Mesenchymal stem cell (in vitro differentiated cells and primary cell): ENCODE measurements at regions not wholly inside any gene's neighbourhood (a gene's known extent, or its start where the extent isn't known, plus 50 kb on each side); places are given as distances from the start of the nearest gene placed in this dataset.
"Not testable (repeated sequence)": the region's sequence is repeated elsewhere in the genome, so short reads cannot be mapped to it uniquely, and the experiment has no call there.

Source experiments
- DNase-seq: peaks from one replicate; pipeline ENCODE4 v3.0.0-alpha.2; 2013
- H2AFZ ChIP-seq: one replicate; pipeline ENCODE4 v1.6.1; 2013; ENCODE audit warnings: low read depth, mild to moderate bottlenecking, control low read depth, inconsistent platforms, low read length, moderate library complexity
- H2AK5ac ChIP-seq: 2 replicates; pipeline ENCODE4 v1.6.1; 2013; ENCODE audit warnings: low read length, moderate library complexity, mild to moderate bottlenecking, inconsistent platforms; ENCODE audit not compliant: severe bottlenecking
- H2BK120ac ChIP-seq: one replicate; pipeline ENCODE4 v1.6.1; 2013; ENCODE audit warnings: low read depth, mild to moderate bottlenecking, inconsistent platforms, low read length, moderate library complexity
- H2BK12ac ChIP-seq, 2 experiments: one replicate each; pipeline ENCODE4 v1.6.1; 2013; ENCODE audit warnings: inconsistent platforms in 2 of 2, low read length in 2 of 2, mild to moderate bottlenecking in 2 of 2, moderate library complexity in 2 of 2, control low read depth in 1 of 2
- H2BK15ac ChIP-seq: one replicate; pipeline ENCODE4 v1.6.1; 2013; ENCODE audit warnings: mild to moderate bottlenecking, low read depth, inconsistent platforms; ENCODE audit not compliant: poor library complexity, severe bottlenecking
- H2BK5ac ChIP-seq: 2 replicates; pipeline ENCODE4 v1.6.1; 2013; ENCODE audit warnings: low read depth, mild to moderate bottlenecking, low read length, control low read depth, inconsistent platforms; ENCODE audit not compliant: poor library complexity, severe bottlenecking
- H3K14ac ChIP-seq, 2 experiments: one replicate each; pipeline ENCODE4 v1.6.1; 2013; ENCODE audit warnings: inconsistent platforms in 2 of 2, low read length in 2 of 2, control low read depth in 1 of 2, mild to moderate bottlenecking in 1 of 2, moderate library complexity in 1 of 2
- H3K18ac ChIP-seq, 2 experiments: one replicate each; pipeline ENCODE4 v1.6.1; 2013; ENCODE audit warnings: inconsistent platforms in 2 of 2, low read length in 2 of 2, control low read depth in 1 of 2, low read depth in 1 of 2, mild to moderate bottlenecking in 1 of 2
- H3K23ac ChIP-seq, 2 experiments: one replicate each; pipeline ENCODE4 v1.6.1; 2013; ENCODE audit warnings: inconsistent platforms in 2 of 2, low read length in 2 of 2, mild to moderate bottlenecking in 2 of 2, moderate library complexity in 2 of 2, control low read depth in 1 of 2
- H3K27ac ChIP-seq: 2 replicates; pipeline ENCODE4 v1.5.1; 2013; ENCODE audit warnings: mild to moderate bottlenecking, moderate library complexity, low read length, control low read depth, inconsistent platforms; ENCODE audit not compliant: poor library complexity, severe bottlenecking
- H3K27me3 ChIP-seq, 2 experiments: 2 replicates each; pipeline versions ENCODE4 v1.6.1 to v1.7.0; 2013; ENCODE audit warnings: low read length in 2 of 2, mild to moderate bottlenecking in 2 of 2, moderate library complexity in 2 of 2, control low read depth in 1 of 2, inconsistent platforms in 1 of 2; ENCODE audit not compliant: control insufficient read depth in 1 of 2, insufficient read depth in 1 of 2
- H3K36me3 ChIP-seq, 2 experiments: 2 replicates each; pipeline versions ENCODE4 v1.6.1 to v1.7.0; 2013; ENCODE audit warnings: low read length in 2 of 2, control low read depth in 1 of 2, inconsistent platforms in 1 of 2, low read depth in 1 of 2, mild to moderate bottlenecking in 1 of 2; ENCODE audit not compliant: insufficient read depth in 2 of 2, control insufficient read depth in 1 of 2
- H3K4ac ChIP-seq, 2 experiments: one replicate each; pipeline ENCODE4 v1.6.1; 2013; ENCODE audit warnings: inconsistent platforms in 2 of 2, low read length in 2 of 2, mild to moderate bottlenecking in 2 of 2, moderate library complexity in 2 of 2, control low read depth in 1 of 2, low read depth in 1 of 2
- H3K4me1 ChIP-seq: 2 replicates; pipeline ENCODE4 v1.6.1; 2013; ENCODE audit warnings: low read depth, low read length, control low read depth; ENCODE audit not compliant: control insufficient read depth, insufficient read depth
- H3K4me2 ChIP-seq: 2 replicates; pipeline ENCODE4 v1.6.1; 2013; ENCODE audit warnings: low read length, mild to moderate bottlenecking, inconsistent platforms; ENCODE audit not compliant: poor library complexity, severe bottlenecking
- H3K4me3 ChIP-seq, 2 experiments: 2 replicates each; pipeline versions ENCODE4 v1.5.1 to v1.7.0; 2013; ENCODE audit warnings: low read length in 2 of 2, mild to moderate bottlenecking in 2 of 2, control low read depth in 1 of 2, low read depth in 1 of 2; ENCODE audit not compliant: insufficient read depth in 1 of 2
- H3K79me1 ChIP-seq: replicated peaks from 2 replicates; pipeline ENCODE4 v1.6.1; 2013; ENCODE audit warnings: mild to moderate bottlenecking, control low read depth, low read length, inconsistent platforms; ENCODE audit not compliant: poor library complexity, severe bottlenecking
- H3K9ac ChIP-seq: 2 replicates; pipeline ENCODE4 v1.7.0; 2013; ENCODE audit warnings: mild to moderate bottlenecking, low read length, moderate library complexity
- H3K9me3 ChIP-seq: 2 replicates; pipeline ENCODE4 v1.7.0; 2013; ENCODE audit warnings: mild to moderate bottlenecking, low read length; ENCODE audit not compliant: control insufficient read depth
- H4K8ac ChIP-seq: one replicate; pipeline ENCODE4 v1.6.1; 2013; ENCODE audit warnings: inconsistent platforms, mild to moderate bottlenecking, low read length, moderate library complexity
- H4K91ac ChIP-seq: one replicate; pipeline ENCODE4 v1.6.1; 2013; ENCODE audit warnings: mild to moderate bottlenecking, low read length, inconsistent platforms
- WGBS: methylation state at CpG from one replicate; pipeline ENCODE4 v1.1.7; 2013; ENCODE audit warnings: mixed read lengths; 5-methylcytosine and 5-hydroxymethylcytosine counted together

GRCh38 chr5:154669913-154670312 is 85.3 kb upstream of the LARP1 start:
- not testable (repeated sequence) for H2BK120ac ChIP-seq, H4K8ac ChIP-seq, H2BK15ac ChIP-seq, H3K18ac ChIP-seq, DNase-seq, H3K27me3 ChIP-seq, H3K4me1 ChIP-seq, H3K4me2 ChIP-seq, H2AK5ac ChIP-seq, H4K91ac ChIP-seq, H3K9ac ChIP-seq, H2BK5ac ChIP-seq, H2AFZ ChIP-seq, H3K4ac ChIP-seq, H3K4me3 ChIP-seq, H3K23ac ChIP-seq, H3K27ac ChIP-seq, H3K79me1 ChIP-seq, H3K14ac ChIP-seq, H3K36me3 ChIP-seq, H2BK12ac ChIP-seq
- H3K9me3 ChIP-seq: peaks cover 22% of the 10 kb centered on the region
- over 99% methylated on average over 7 of the region's 8 CpGs for WGBS

GRCh38 chr5:154669402-154669801 is 85.8 kb upstream of the LARP1 start:
- Histone ChIP-seq H3K36me3 (no peaks in the 10 kb centered on the region), H2BK12ac (no peak overlapping the region), H3K9ac (no peak overlapping the region), H2BK15ac (no peak overlapping the region), H3K9me3 (peaks cover 25% of the 10 kb centered on the region), H3K4me3 (no peak overlapping the region), H3K27ac (no peak overlapping the region), H2AFZ (no peak overlapping the region), H3K79me1 (no peaks in the 10 kb centered on the region), H4K91ac (no peak overlapping the region), H3K14ac (no peak overlapping the region), H2BK5ac (no peak overlapping the region), H3K27me3 (no peaks in the 10 kb centered on the region), H3K4ac (no peak overlapping the region), H3K18ac (no peak overlapping the region), H3K4me1 (no peaks in the 10 kb centered on the region), H3K4me2 (no peak overlapping the region), H2AK5ac (no peak overlapping the region), H4K8ac (no peak overlapping the region), H3K23ac (no peak overlapping the region), H2BK120ac (no peak overlapping the region)
- 91% methylated on average over 4 of the region's 7 CpGs for WGBS
- no peak for DNase-seq

GRCh38 chr5:154664869-154665268 is 90.3 kb upstream of the LARP1 start:
- H2BK120ac ChIP-seq: no peak overlapping the region
- no peaks in the 10 kb centered on the region for H3K79me1 ChIP-seq
- no peak overlapping the region for H2BK15ac ChIP-seq
- no peak overlapping the region for H2BK5ac ChIP-seq
- H2AFZ ChIP-seq: no peak overlapping the region
- DNase-seq: no peak
- H3K18ac ChIP-seq: no peak overlapping the region
- H4K8ac ChIP-seq: no peak overlapping the region
- no peak overlapping the region for H3K4me2 ChIP-seq
- no peaks in the 10 kb centered on the region for H3K4me1 ChIP-seq
- H3K14ac ChIP-seq: no peak overlapping the region
- H3K23ac ChIP-seq: no peak overlapping the region
- H3K9me3 ChIP-seq: peaks cover 38% of the 10 kb centered on the region
- H4K91ac ChIP-seq: no peak overlapping the region
- H3K4ac ChIP-seq: no peak overlapping the region
- H2AK5ac ChIP-seq: no peak overlapping the region
- no peak overlapping the region for H3K4me3 ChIP-seq
- H3K27ac ChIP-seq: no peak overlapping the region
- no peaks in the 10 kb centered on the region for H3K27me3 ChIP-seq
- H3K36me3 ChIP-seq: no peaks in the 10 kb centered on the region
- H3K9ac ChIP-seq: no peak overlapping the region
- H2BK12ac ChIP-seq: no peak overlapping the region

- Histone ChIP-seq H3K36me3 (no peaks in the 10 kb centered on the region), H2BK15ac (no peak overlapping the region), H4K91ac (no peak overlapping the region), H2BK12ac (no peak overlapping the region), H3K14ac (no peak overlapping the region), H3K9me3 (peaks cover 32% of the 10 kb centered on the region), H3K18ac (no peak overlapping the region), H3K27ac (no peak overlapping the region), H3K4me1 (no peaks in the 10 kb centered on the region), H2AK5ac (no peak overlapping the region), H3K79me1 (no peaks in the 10 kb centered on the region), H3K4ac (no peak overlapping the region), H3K4me3 (no peak overlapping the region), H3K4me2 (no peak overlapping the region), H3K23ac (no peak overlapping the region), H2BK5ac (no peak overlapping the region), H2BK120ac (no peak overlapping the region), H4K8ac (no peak overlapping the region), H2AFZ (no peak overlapping the region), H3K9ac (no peak overlapping the region), H3K27me3 (no peaks in the 10 kb centered on the region)
- 88% methylated on average over 2 of the region's 3 CpGs for WGBS
- no peak for DNase-seq
Measured at GRCh38 chr5:154663424-154663823, 91.8 kb upstream of the LARP1 start.
